ENCODE measurements at regions not wholly inside any gene's neighbourhood (a gene's known extent, or its start where the extent isn't known, plus 50 kb on each side); places are given as distances from the start of the nearest gene placed in this dataset.

DNA sequence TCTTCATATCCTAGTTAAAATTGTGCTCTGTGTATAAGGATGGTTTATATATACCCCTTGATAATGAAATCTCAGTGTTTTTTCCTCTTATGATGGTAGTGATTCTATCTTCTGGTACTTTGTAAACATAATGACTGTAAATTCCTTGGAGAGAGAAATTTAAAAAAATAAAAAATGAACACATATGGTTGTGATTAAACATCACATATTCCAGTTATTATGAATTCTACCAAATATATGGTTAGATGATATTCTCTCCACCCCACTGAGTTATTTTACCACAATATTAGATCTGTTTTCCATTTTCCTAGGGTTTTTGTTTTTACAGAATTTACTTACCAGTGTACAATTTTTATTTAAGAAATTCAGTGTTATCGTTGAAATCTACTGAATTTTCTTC lies 481.9 kb upstream of the NOVA1 start:
- Histone ChIP-seq H3K27ac (ENCODE audit: extremely low read depth, low read depth, low read length) (no peak overlapping the region), H3K4me3 (ENCODE audit: low read depth, low read length) (no peak overlapping the region), H3K4me1 (ENCODE audit: control insufficient read depth, insufficient read depth, low read length) (no peaks in the 10 kb centered on the region), H3K9me3 (ENCODE audit: control insufficient read depth, insufficient read depth, low read depth, low read length) (no peaks in the 10 kb centered on the region), H3K36me3 (ENCODE audit: control insufficient read depth in 2 of 2, insufficient read depth in 1 of 2, low read length in 2 of 2) (no peaks in the 10 kb centered on the region)
- TF ChIP-seq, protein P1, sequence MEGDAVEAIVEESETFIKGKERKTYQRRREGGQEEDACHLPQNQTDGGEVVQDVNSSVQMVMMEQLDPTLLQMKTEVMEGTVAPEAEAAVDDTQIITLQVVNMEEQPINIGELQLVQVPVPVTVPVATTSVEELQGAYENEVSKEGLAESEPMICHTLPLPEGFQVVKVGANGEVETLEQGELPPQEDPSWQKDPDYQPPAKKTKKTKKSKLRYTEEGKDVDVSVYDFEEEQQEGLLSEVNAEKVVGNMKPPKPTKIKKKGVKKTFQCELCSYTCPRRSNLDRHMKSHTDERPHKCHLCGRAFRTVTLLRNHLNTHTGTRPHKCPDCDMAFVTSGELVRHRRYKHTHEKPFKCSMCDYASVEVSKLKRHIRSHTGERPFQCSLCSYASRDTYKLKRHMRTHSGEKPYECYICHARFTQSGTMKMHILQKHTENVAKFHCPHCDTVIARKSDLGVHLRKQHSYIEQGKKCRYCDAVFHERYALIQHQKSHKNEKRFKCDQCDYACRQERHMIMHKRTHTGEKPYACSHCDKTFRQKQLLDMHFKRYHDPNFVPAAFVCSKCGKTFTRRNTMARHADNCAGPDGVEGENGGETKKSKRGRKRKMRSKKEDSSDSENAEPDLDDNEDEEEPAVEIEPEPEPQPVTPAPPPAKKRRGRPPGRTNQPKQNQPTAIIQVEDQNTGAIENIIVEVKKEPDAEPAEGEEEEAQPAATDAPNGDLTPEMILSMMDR (tag by site-specific recombination; IDR thresholded peaks at IDR 0.05): no peak
- no peak for TF ChIP-seq ZNF10 (tag by site-specific recombination; IDR thresholded peaks at IDR 0.05)
- no peak for TF ChIP-seq ZNF121 (tag by site-specific recombination; IDR thresholded peaks at IDR 0.05)
- TF ChIP-seq ZBTB21 (tag by site-specific recombination; IDR thresholded peaks at IDR 0.05): no peak
- TF ChIP-seq ZNF510 (tag by site-specific recombination; IDR thresholded peaks at IDR 0.05; ENCODE audit: insufficient replicate concordance): no peak
- no peak for TF ChIP-seq RBAK (tag by site-specific recombination; IDR thresholded peaks at IDR 0.05)
- TF ChIP-seq ZNF140 (tag by site-specific recombination; IDR thresholded peaks at IDR 0.05): no peak
- CTCF ChIA-PET: no interaction called here
- POLR2A ChIA-PET: no interaction called here

- TF ChIP-seq ZNF664 (tag by site-specific recombination; IDR thresholded peaks at IDR 0.05) (no peak), GLI2 (tag by site-specific recombination; IDR thresholded peaks at IDR 0.05; ENCODE audit: borderline replicate concordance, low read depth) (no peak), ZNF132 (tag by site-specific recombination; IDR thresholded peaks at IDR 0.05; ENCODE audit: borderline replicate concordance) (no peak), MZF1 (tag by site-specific recombination; IDR thresholded peaks at IDR 0.05; ENCODE audit: borderline replicate concordance) (no peak), ZNF777 (tag by site-specific recombination; IDR thresholded peaks at IDR 0.05; ENCODE audit: borderline replicate concordance) (no peak), ZNF558 (tag by site-specific recombination; IDR thresholded peaks at IDR 0.05) (no peak), ZNF792 (tag by site-specific recombination; IDR thresholded peaks at IDR 0.05) (no peak), GFI1B (tag by site-specific recombination; IDR thresholded peaks at IDR 0.05) (no peak), ZNF692 (tag by site-specific recombination; IDR thresholded peaks at IDR 0.05) (no peak), ZNF266 (tag by site-specific recombination; IDR thresholded peaks at IDR 0.05; ENCODE audit: low read depth) (no peak), ZSCAN16 (tag by site-specific recombination; IDR thresholded peaks at IDR 0.05) (no peak), ZNF707 (tag by site-specific recombination; IDR thresholded peaks at IDR 0.05) (no peak), ZNF645 (tag by site-specific recombination; IDR thresholded peaks at IDR 0.05) (no peak), FEZF1 (tag by site-specific recombination; IDR thresholded peaks at IDR 0.05) (no peak), ZBTB7A (tag by site-specific recombination; IDR thresholded peaks at IDR 0.05; ENCODE audit: low read depth) (no peak)
- TF ChIP-seq, protein P2, sequence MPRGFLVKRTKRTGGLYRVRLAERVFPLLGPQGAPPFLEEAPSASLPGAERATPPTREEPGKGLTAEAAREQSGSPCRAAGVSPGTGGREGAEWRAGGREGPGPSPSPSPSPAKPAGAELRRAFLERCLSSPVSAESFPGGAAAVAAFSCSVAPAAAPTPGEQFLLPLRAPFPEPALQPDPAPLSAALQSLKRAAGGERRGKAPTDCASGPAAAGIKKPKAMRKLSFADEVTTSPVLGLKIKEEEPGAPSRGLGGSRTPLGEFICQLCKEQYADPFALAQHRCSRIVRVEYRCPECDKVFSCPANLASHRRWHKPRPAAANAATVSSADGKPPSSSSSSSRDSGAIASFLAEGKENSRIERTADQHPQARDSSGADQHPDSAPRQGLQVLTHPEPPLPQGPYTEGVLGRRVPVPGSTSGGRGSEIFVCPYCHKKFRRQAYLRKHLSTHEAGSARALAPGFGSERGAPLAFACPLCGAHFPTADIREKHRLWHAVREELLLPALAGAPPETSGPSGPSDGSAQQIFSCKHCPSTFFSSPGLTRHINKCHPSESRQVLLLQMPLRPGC (tag by site-specific recombination; IDR thresholded peaks at IDR 0.05): no peak
- Histone ChIP-seq H3K4me3 (ENCODE audit: low read depth, low read length) (no peak overlapping the region), H3K27ac (ENCODE audit: extremely low read depth, low read depth, low read length) (no peak overlapping the region), H3K36me3 (ENCODE audit: control insufficient read depth in 2 of 2, insufficient read depth in 1 of 2, low read length in 2 of 2) (no peaks in the 10 kb centered on the region), H3K4me1 (ENCODE audit: control insufficient read depth, insufficient read depth, low read length) (no peaks in the 10 kb centered on the region), H3K9me3 (ENCODE audit: control insufficient read depth, insufficient read depth, low read depth, low read length) (no peaks in the 10 kb centered on the region)
- CTCF ChIA-PET: no interaction called here
- POLR2A ChIA-PET: no interaction called here
Observed at GRCh38 chr14:27085500-27085899, 487.7 kb upstream of the NOVA1 start.

Data from HEK293 (cell line).